Erythroblast (primary cell): ENCODE measurements at regions not wholly inside any gene's neighbourhood (a gene's known extent, or its start where the extent isn't known, plus 50 kb on each side); places are given as distances from the start of the nearest gene placed in this dataset.
A peak's percentile ranks its signal among the peaks of the same experiment; 100 is the strongest.

Experiments
- DNase-seq, 2 experiments: peaks; one replicate each; lab custom pipeline; 2025; lab: John Stamatoyannopoulos, UW
- GATA1 ChIP-seq: IDR thresholded peaks from 2 replicates; pipeline ENCODE4 v1.6.1; 2011; ENCODE audit warnings: low read depth, mild to moderate bottlenecking, control low read depth, low read length, moderate library complexity
- POLR2A ChIP-seq: IDR thresholded peaks from 2 replicates; pipeline ENCODE4 v1.6.1; 2011; ENCODE audit warnings: mild to moderate bottlenecking, low read length

DNA sequence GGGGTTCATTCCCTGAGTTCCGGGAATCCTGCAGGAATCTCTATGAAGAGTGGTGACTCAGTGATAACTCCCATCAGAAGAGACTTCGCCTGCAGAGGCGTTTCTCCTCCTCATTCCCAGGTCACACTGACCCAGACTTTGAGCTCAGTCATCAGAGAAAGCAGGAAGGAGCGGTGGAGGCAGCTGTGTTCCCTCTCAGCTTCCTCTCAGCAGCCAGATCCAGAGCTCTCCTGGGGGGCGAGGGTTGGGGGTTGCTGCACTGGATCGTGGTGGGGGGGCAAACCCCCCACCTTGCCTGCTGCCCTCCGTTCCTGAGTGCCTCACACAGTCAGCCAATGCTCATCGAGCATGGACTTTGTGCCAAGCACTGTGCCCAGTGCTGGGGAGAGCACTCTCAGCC is 271.2 kb downstream of the CBLN1 start:
- TF ChIP-seq POLR2A (no peak), GATA1 (no peak)

DNA sequence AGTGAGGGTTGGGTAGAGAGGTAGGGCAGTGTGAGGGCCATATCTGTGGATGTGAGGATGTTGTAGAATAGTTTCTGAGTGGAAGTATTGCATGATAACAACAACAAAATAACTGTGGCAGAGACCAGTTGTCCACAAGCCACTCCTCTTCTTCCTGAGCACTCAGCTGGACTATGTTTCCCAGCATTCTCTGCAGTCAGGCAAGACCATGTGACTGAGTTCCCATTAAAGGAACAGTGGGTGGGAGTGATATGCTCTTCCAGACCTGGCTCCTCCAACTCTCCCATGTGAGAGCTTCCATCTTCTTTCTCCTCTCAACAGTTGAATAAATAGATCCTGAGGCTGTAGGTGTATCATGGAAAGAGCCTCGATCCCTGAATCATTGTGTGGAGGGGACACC is 272.4 kb downstream of the CBLN1 start:
- no peak for DNase-seq
- no peak for TF ChIP-seq GATA1
- no peak for TF ChIP-seq POLR2A

More for the DNA sequence above, 271.2 kb downstream of the CBLN1 start:
- no peak for DNase-seq

DNA sequence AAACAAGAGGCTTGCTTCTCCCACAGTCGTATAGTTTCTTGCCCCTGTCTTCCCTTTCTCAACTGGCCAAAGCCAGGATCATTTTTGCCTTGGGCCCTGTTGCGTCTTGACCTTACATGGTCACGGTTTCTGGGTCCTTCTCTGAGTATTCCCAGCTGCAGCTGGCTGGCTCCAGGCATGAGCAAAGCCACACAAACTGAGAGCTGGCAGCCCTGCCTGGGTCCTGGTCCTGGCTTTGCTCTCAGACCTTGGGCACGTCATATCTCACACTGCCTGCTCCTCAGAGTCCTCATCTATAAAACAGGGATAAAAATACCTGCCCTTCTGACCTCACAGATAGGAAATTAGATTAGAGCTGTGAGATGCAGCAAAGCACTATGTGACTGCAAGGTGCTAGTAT is 277.6 kb downstream of the CBLN1 start:
- no peak for DNase-seq
- TF ChIP-seq POLR2A, result no peak
- TF ChIP-seq GATA1, result no peak

DNA sequence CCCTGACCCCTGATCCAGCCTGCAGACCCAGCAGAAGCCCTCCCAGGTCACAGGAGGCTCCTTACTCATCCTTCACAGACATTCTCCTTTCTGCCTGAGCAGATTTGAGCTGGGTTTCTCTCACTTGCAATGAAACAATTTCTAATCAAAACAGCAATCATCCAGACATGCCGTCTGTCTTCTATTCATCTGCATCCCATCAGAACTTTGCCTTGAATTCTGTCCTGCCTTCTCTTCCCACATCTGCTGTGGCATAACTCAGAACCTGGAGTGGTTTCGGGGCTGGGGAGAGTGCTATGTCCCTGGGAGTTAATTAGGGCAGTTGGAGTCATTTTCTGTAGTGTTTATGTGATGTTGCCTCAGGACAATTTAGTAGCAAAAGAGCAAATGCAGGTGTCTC is 278.6 kb downstream of the CBLN1 start:
- no peak for DNase-seq
- TF ChIP-seq POLR2A, result no peak
- no peak for TF ChIP-seq GATA1

DNA sequence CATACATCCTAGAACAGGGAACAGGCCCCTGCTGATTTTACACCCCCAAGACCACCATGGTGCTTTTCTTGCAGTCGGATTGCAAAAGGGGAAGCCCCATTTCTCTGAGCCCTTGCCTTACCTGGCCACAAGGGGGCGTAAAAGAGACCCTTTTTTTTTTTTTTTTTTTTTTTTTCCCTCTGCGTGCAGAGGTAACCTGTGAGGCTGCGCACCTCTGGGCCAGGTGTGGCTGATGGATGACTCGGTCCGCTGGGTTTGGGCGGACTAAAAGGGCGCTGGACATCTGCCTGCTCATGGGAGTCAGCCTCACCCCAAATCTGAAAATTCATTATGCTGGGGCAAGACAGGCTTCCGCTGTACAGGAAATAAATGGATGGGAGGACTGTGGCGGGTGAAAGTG is 281.0 kb downstream of the CBLN1 start:
- DNase-seq, result peak in 1 of 2 experiments; percentile 8
- TF ChIP-seq GATA1, result no peak
- no peak for TF ChIP-seq POLR2A

DNA sequence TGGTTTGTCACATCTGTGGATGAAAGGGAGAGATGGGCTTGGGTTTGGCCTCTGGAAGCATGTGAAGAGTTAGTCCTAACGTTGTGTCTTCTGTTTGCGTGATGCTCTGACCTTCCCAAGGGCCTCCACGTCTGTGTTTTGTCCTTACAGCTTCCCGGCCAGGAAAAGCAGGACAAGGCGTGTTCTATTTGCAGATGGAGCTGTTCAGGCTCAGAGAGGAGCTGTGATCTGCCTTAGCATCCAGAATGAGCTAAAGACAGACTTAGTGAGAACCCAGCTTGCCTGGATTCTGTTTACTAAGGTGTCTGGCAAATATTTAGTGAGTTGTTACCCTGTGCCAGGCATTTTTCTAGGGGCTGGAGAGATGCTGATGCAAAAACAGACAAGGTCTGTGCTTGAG is 282.1 kb downstream of the CBLN1 start:
- no peak for DNase-seq
- TF ChIP-seq GATA1, result no peak
- no peak for TF ChIP-seq POLR2A

DNA sequence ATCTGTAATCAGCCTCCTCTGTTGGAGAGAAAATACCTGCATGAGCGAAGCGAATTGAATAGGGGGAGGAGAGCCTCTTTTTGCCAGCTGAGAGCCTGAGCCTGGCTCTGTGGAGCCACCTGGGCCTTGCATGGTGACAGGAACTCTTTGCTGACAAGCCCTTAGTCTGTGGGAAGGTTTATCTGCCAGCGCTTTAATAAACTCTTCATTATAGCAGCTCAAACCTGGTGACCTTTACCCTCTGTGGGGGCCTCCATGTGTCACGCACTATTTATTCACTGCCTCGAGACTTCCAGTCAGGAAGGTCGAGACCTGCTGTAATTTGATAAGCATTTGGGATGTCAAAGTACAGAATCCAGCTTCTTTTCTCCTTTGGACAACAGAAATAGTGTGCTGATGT is 282.6 kb downstream of the CBLN1 start:
- DNase-seq, result no peak
- TF ChIP-seq POLR2A, result no peak
- TF ChIP-seq GATA1, result no peak

DNA sequence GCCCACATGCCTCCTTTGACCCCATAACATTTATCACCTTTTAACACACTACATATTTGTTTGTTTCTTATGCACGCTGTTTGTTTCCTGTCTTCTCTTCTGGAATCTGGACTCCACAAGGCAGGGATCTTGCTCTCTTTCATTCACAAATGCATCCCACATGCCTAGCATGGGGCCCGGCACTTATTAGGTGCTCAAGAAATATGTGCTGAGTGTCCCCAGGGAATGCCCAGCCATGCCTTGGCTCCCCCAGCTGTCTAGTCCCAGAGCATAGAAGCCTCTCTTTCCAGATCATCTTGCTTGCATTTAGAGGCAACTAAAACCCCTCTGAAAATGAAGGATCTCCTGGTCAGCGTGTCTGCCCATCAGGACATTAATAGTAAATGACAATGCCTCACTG is 283.7 kb downstream of the CBLN1 start:
- TF ChIP-seq GATA1, result no peak
- TF ChIP-seq POLR2A, result no peak

DNA sequence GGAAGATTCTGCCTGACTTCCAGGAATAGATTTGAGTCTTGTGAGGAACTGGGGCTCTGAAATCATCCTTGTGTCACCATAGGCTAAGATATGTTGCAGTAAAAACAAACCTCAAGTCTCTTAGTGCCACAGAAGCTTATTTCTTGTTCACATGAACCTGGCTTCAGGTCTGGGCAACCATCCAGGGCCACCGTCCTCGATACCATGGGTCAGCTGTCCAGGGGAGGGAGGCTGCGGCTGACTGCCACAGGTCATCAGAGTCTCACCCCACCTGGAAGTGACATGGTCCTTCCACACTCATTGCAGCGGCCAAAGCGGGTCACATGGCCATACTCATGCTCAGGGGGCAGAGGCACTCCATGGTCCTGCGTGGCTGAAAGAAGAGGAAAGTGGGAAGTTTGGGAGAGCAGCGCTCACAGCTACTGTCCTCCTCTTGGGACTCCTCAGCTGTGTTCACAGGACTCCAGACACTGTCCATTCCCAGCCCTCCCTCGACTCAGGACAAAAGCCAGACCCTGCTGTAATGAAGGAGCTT is 284.5 kb downstream of the CBLN1 start:
- TF ChIP-seq POLR2A (no peak), GATA1 (no peak)
- no peak for DNase-seq

More for the DNA sequence above, 283.7 kb downstream of the CBLN1 start:
- DNase-seq, result no peak

DNA sequence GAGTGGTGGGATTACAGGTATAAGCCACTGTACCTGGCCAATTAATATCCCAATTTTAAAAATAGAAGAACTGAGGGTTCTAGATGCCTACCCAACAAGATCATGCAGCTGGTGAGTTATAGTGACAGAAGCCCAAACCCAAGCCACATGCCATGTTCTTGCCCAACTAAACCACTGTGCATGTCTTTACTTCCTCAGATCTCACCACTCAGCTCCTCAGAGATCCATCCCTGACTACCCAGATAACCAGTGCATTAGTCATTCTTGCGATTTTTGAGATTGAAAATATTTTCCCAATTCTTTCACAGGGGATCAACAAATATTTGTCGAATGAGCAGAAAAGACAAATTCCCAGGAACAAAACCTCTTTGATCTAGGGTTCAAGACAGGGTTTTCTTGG is 303.1 kb downstream of the CBLN1 start:
- DNase-seq, result no peak
- TF ChIP-seq POLR2A (no peak), GATA1 (no peak)

DNA sequence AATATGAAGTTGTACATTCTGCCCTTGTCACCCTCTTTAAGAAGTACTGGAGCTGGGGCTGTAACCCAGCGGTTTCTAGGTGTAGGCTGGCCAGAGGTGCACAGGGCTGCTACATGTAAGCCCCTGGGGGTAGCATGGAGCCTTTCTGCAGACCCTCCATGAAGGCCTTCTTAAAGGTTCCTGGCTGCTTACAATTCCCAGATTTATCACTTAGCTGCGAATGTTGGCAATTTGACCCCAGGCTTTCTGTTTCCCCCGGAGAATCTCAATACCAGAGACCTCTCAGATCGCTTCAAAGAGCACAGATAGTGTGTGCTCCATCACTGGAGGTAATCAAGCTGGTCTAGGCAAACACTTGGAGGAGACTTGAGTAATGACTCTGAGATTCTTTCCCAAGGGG is 309.4 kb downstream of the CBLN1 start:
- TF ChIP-seq POLR2A (no peak), GATA1 (no peak)
- no peak for DNase-seq

DNA sequence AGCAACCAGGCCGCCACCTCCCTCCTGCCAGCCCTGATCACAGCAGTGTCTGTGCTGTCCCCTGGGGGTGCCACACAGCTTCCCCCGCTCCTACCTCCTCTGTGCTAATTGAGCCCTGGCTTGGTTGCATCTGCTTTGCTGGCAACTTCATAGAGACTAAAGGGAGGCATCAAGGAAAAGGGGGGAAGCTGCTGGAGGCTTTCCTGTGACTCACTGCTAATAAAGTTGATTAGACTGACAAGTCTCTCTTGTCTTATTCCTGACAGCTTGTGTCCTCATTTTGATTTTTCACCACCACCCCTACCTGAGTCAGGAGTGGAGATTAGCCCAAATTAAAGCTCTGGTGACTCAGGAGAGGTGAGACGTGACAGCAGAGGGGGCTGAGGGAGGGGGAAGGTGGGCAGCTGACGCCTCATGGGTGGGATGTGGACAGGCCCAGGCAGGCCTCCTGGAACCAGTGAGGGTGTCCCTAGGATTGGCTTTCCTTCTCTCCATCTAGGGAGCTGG is 310.0 kb downstream of the CBLN1 start:
- DNase-seq, result no peak
- TF ChIP-seq GATA1 (no peak), POLR2A (no peak)

DNA sequence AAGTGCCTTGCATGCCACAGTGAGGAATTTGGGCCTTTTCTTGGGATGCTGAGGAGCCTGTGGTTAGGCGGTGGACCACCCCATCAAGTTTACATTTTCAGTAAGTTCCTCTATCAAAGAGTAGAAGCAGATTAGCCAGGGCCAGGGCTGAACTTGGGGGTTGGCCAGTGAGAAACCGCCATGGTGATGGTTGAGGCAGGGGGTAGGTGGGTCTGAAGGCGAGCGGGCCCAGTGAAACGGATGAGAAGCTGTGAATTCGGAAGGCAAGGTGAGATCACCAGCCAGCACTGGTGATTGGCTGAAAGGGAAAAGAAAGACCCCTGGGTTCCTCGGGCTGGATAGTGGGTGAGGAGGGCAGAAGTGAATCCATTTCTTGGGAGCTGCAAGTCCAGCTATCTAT is 311.4 kb downstream of the CBLN1 start:
- no peak for DNase-seq
- TF ChIP-seq POLR2A (no peak), GATA1 (no peak)

DNA sequence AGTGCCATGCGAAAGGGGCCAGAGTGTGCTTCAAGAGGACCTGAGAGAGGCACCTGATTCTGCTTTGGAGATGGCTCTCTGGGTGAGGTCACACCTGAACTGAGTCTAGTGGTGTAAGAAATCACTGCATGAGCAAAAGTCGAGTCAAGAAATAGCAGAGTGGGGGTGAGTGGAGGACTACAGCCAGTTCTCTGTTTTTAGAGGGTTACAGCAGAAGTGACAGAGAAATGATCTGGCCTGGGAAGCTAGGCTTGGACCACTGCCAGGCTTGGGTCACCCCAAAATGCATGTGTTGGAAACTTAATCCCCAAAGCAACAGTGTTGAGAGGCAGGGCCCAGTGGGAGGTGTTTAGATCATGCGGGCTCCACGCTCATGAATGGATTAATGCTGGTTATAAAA is 312.0 kb downstream of the CBLN1 start:
- TF ChIP-seq GATA1 (no peak), POLR2A (no peak)
- no peak for DNase-seq

DNA sequence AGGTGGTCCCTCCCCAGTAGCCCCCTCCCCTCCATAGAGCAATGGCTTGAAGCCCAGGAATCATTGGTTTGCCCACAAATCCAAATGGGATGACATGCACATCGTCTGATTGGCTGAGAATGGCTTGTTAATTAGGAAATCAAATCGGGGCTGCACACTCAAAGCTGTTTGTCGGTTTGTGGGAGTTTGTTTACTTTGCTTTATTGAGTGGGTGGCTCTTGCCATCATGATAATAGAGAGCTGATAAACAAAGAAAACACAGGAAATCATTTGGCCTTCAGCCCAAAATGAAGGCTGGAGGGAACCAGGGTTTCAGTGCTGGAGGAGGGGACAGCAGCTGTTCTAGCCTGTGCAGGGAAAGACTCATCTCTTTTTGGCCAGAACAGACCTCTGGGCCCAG is 316.3 kb downstream of the CBLN1 start:
- TF ChIP-seq GATA1 (no peak), POLR2A (no peak)
- no peak for DNase-seq
